LNCaP clone FGC (cell line): ENCODE measurements at regions not wholly inside any gene's neighbourhood (a gene's known extent, or its start where the extent isn't known, plus 50 kb on each side); places are given as distances from the start of the nearest gene placed in this dataset.

Source experiments
- DNase-seq: peaks from one replicate; pipeline ENCODE4 v3.0.0-alpha.2; 2011; ENCODE audit warnings: low read depth
- H3K4me3 ChIP-seq: 2 replicates; pipeline ENCODE4 v1.5.1; 2011; ENCODE audit warnings: mild to moderate bottlenecking, low read depth, low read length, control low read depth
- CTCF ChIP-seq: IDR thresholded peaks from 2 replicates; pipeline ENCODE4 v1.5.1; 2012; ENCODE audit warnings: mild to moderate bottlenecking; ENCODE audit not compliant: control insufficient read depth, insufficient read depth; ENCODE audit errors: extremely low read depth

DNA sequence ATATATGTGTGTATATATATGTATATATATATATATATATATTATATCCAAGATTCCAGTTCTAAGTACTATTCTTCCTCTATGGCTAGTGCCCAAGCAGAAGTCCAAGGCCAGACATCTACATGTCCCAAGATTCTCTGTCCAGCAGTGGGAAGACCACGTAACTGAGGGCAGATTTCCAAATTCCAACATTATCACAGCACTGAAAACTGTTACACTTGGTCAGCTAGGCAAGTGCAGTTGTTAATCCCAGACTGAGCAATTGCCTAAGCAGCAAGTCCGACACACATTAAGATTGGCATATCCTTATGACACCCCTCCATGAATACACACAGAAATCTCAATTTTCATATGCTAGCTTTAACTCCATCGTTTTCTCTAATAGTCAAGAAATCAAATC, 1148.5 kb downstream of the IGSF11 start:
- no peak overlapping the region for H3K4me3 ChIP-seq
- DNase-seq: no peak
- no peak for TF ChIP-seq CTCF

DNA sequence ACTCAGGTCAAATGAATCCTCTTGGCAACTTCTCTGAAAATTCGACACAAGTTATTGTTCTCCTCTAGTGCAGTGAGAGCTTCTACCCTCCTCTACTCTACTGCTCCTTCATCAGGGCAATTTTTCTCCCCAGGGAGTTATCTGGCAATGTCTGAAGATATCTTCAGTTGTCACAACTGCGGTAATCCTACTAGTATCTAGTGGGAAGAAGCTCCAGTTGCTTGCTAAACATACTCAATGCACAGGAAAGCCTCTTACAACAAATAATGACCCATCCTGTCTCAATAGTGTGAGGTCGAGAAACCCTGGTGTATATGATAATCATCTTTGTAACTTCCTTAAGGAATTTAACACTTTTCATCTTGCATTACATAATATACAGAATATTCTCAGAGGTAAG, 1147.6 kb downstream of the IGSF11 start:
- no peak for DNase-seq
- no peak for TF ChIP-seq CTCF
- no peak overlapping the region for H3K4me3 ChIP-seq

- no peak for TF ChIP-seq CTCF
- DNase-seq: no peak
- H3K4me3 ChIP-seq: no peak overlapping the region
Measured at GRCh38 chr3:117887901-117888300, 1146.7 kb downstream of the IGSF11 start.

GRCh38 chr3:117892431-117892841, 1142.2 kb downstream of the IGSF11 start:
- DNase-seq: no peak
- H3K4me3 ChIP-seq: no peak overlapping the region
- TF ChIP-seq CTCF: no peak

DNA sequence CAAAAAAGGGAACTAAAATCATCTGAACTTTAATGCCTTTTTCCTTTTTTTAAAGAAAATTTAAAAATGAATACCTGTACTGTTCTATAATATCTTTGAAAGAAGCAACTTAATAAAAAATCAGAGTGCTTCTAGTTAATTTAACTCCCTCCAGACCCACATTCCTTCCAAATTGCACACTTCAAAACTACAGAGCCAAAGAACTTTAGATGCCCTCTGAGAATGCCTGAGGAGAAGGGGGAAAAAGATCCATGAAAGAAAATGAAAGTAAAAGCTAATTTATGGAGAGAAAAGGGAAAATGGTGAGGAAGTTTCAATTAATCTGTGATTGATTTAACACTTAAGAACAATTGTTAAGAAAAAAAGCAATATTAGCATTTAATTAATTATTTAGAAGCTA, 1141.6 kb downstream of the IGSF11 start:
- no peak overlapping the region for H3K4me3 ChIP-seq
- DNase-seq: no peak
- no peak for TF ChIP-seq CTCF

DNA sequence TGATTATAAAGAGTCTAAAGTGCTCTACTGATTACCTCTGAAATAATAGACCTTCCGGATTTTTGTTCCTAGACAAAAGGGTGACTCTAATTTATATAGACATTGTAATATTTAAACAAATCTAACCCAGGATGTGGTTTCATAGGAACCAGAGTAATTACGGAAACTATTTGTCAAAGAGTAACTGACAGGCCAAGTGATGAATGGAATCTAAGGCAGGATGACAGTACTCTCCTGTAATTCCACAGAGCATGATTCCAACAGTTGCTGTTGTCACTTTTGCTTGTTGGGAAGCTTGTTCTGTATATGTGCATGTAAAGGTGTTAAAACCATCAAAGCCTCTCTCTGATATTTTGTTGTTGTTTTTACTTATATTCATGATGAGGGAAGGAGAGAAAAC, 1141.0 kb downstream of the IGSF11 start:
- H3K4me3 ChIP-seq: no peak overlapping the region
- DNase-seq: no peak
- no peak for TF ChIP-seq CTCF

- DNase-seq: no peak
- peak; percentile 66 for TF ChIP-seq CTCF
- no peak overlapping the region for H3K4me3 ChIP-seq
Measured at GRCh38 chr3:117898722-117899522, 1135.7 kb downstream of the IGSF11 start.
